ENCODE measurements at regions not wholly inside any gene's neighbourhood (a gene's known extent, or its start where the extent isn't known, plus 50 kb on each side); places are given as distances from the start of the nearest gene placed in this dataset.

- TF ChIP-seq POLR2A (IDR thresholded peaks at IDR 0.05) (no peak), CTCF (IDR thresholded peaks at IDR 0.05) (no peak)
Observed at GRCh38 chr2:42116195-42117181, 52.7 kb upstream of the EML4 start.

All from uterus (tissue), 2 donors.